HEK293T (cell line): ENCODE measurements at regions not wholly inside any gene's neighbourhood (a gene's known extent, or its start where the extent isn't known, plus 50 kb on each side); places are given as distances from the start of the nearest gene placed in this dataset.

Experiments
- ARNT ChIP-seq: fragments of 450-650 bp; IDR thresholded peaks from 2 replicates; pipeline ENCODE4 v1.6.1; 2017; ENCODE audit warnings: mild to moderate bottlenecking
- ELF4 ChIP-seq: fragments of 450-650 bp; IDR thresholded peaks from 2 replicates; pipeline ENCODE4 v1.6.1; 2017; ENCODE audit warnings: antibody characterized with exemption
- FOXA1 ChIP-seq: fragments of 450-650 bp; IDR thresholded peaks from 2 replicates; pipeline ENCODE4 v1.6.1; 2016; ENCODE audit warnings: mild to moderate bottlenecking
- FOXK2 ChIP-seq: fragments of 450-650 bp; IDR thresholded peaks from 2 replicates; pipeline ENCODE4 v1.6.1; 2016; ENCODE audit warnings: mild to moderate bottlenecking
- FOXM1 ChIP-seq: fragments of 450-650 bp; IDR thresholded peaks from 2 replicates; pipeline ENCODE4 v1.6.1; 2017; ENCODE audit warnings: mild to moderate bottlenecking, borderline replicate concordance
- HDGF ChIP-seq: fragments of 450-650 bp; IDR thresholded peaks from 2 replicates; pipeline ENCODE4 v1.6.1; 2017; ENCODE audit warnings: antibody characterized with exemption, borderline replicate concordance
- LEF1 ChIP-seq: fragments of 450-650 bp; IDR thresholded peaks from 2 replicates; pipeline ENCODE4 v1.6.1; 2017; ENCODE audit warnings: mild to moderate bottlenecking, borderline replicate concordance
- NFRKB ChIP-seq: fragments of 450-650 bp; IDR thresholded peaks from 2 replicates; pipeline ENCODE4 v1.6.1; 2016; ENCODE audit warnings: mild to moderate bottlenecking, moderate library complexity
- PKNOX1 ChIP-seq: fragments of 450-650 bp; IDR thresholded peaks from 2 replicates; pipeline ENCODE4 v1.6.1; 2016
- SUZ12 ChIP-seq: fragments of 450-650 bp; IDR thresholded peaks from 2 replicates; pipeline ENCODE4 v1.6.1; 2016; ENCODE audit warnings: mild to moderate bottlenecking
- TARDBP ChIP-seq: fragments of 450-650 bp; IDR thresholded peaks from 2 replicates; pipeline ENCODE4 v1.6.1; 2016
- ZNF384 ChIP-seq: fragments of 450-650 bp; IDR thresholded peaks from 2 replicates; pipeline ENCODE4 v1.6.1; 2016

GRCh38 chr21:24294171-24294570 is 1313.1 kb downstream of the MRPL39 start:
- TF ChIP-seq FOXM1, result no peak
- TF ChIP-seq HDGF, result no peak
- TF ChIP-seq ARNT, result no peak
- TF ChIP-seq NFRKB, result no peak
- no peak for TF ChIP-seq FOXA1
- no peak for TF ChIP-seq ZNF384
- TF ChIP-seq TARDBP, result no peak
- TF ChIP-seq ELF4, result no peak
- TF ChIP-seq FOXK2, result no peak
- TF ChIP-seq PKNOX1, result no peak
- TF ChIP-seq SUZ12, result no peak
- no peak for TF ChIP-seq LEF1
